NB4 (cell line): ENCODE measurements at regions not wholly inside any gene's neighbourhood (a gene's known extent, or its start where the extent isn't known, plus 50 kb on each side); places are given as distances from the start of the nearest gene placed in this dataset.

ENCODE experiments used
- POLR2A ChIP-seq: IDR thresholded peaks from 2 replicates; pipeline ENCODE4 v1.6.1; 2011; ENCODE audit warnings: mild to moderate bottlenecking; ENCODE audit not compliant: insufficient read length; ENCODE audit errors: extremely low read depth
- TF ChIP-seq, protein P1 (sequence below): IDR thresholded peaks from 2 replicates; pipeline ENCODE4 v1.6.1; 2011; ENCODE audit warnings: low read depth, low read length

DNA sequence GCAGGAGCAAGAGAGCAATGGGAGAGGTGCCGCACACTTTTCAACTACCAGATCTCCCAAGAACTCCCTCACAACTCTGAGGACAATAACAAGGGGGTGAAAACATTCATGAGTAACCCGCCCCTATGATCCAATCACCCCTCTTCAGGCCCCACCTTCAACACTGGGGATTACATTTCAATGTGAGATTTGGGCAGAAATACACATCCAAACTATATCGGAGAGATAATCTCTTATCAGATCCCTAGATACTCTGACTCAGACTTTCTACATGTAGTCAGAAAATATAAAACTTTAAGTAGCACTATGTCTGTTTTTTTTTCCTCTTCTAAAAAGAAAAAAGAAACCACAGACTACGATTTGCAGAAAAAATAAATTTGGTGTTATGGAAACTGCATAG, 1595.9 kb upstream of the NUDT12 start:
- no peak for TF ChIP-seq POLR2A
- TF ChIP-seq, protein P1, sequence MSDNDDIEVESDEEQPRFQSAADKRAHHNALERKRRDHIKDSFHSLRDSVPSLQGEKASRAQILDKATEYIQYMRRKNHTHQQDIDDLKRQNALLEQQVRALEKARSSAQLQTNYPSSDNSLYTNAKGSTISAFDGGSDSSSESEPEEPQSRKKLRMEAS: no peak
